Activated CD4-positive, alpha-beta T cell treated with anti-CD3 and anti-CD28 coated beads for 36 hours (primary cell): ENCODE measurements at regions not wholly inside any gene's neighbourhood (a gene's known extent, or its start where the extent isn't known, plus 50 kb on each side); places are given as distances from the start of the nearest gene placed in this dataset.

ENCODE experiments used
- ATAC-seq: fragments of 200-7000 bp; cut with Tn5 transposase; one replicate; pipeline ENCODE4 v1.10.0; 2021; ENCODE audit warnings: mild to moderate bottlenecking, moderate library complexity
- CTCF ChIA-PET: fragments of 350-600 bp; sonication (Branson Sonifier 250); formaldehyde crosslinking; loops from one replicate; lab custom pipeline; 2021; ENCODE audit warnings: antibody characterized with exemption; lab: Charles Lee
- POLR2A ChIA-PET: fragments of 350-600 bp; sonication (Branson Sonifier 250); formaldehyde crosslinking; loops from one replicate; lab custom pipeline; 2021; ENCODE audit warnings: antibody characterized with exemption, inconsistent platforms; lab: Charles Lee
- DNase-seq: peaks from one replicate; pipeline ENCODE4 v3.0.0-alpha.2; 2020
- H3K27ac Mint-ChIP-seq: one replicate; pipeline ENCODE4 v1.8.0; 2021; ENCODE audit warnings: mixed read lengths
- H3K27me3 Mint-ChIP-seq: one replicate; pipeline ENCODE4 v1.8.0; 2021; ENCODE audit warnings: mixed read lengths
- H3K36me3 Mint-ChIP-seq: one replicate; pipeline ENCODE4 v1.8.0; 2021; ENCODE audit warnings: low read depth, mixed read lengths
- H3K4me1 Mint-ChIP-seq: one replicate; pipeline ENCODE4 v1.8.0; 2021; ENCODE audit warnings: mixed read lengths
- H3K4me3 Mint-ChIP-seq: one replicate; pipeline ENCODE4 v1.8.0; 2021; ENCODE audit warnings: mild to moderate bottlenecking, moderate library complexity, mixed read lengths
- H3K9me3 Mint-ChIP-seq: one replicate; pipeline ENCODE4 v1.8.0; 2021; ENCODE audit warnings: low read depth, mixed read lengths
- intact Hi-C, 2 experiments: fragments of 100-400 bp; cut with DNase I in 1 of 2; cut with micrococcal nuclease in 1 of 2; formaldehyde crosslinking; loops; one replicate each; pipeline versions ENCODE4 v1.14.2 to v1.15.1; 2022 to 2024; cut with DNase I, micrococcal nuclease

GRCh38 chr9:80555782-80556325 is 984.1 kb downstream of the TLE4 start:
- H3K4me1 Mint-ChIP-seq: no peaks in the 10 kb centered on the region
- peaks cover 2% of the 10 kb centered on the region for H3K9me3 Mint-ChIP-seq
- no peaks in the 10 kb centered on the region for H3K27me3 Mint-ChIP-seq
- H3K27ac Mint-ChIP-seq: no peak overlapping the region
- intact Hi-C loops: no loop called here
- DNase-seq (no peak), ATAC-seq (no peak)
- no peak overlapping the region for H3K4me3 Mint-ChIP-seq
- POLR2A ChIA-PET: no interaction called here
- H3K36me3 Mint-ChIP-seq: no peaks in the 10 kb centered on the region
- CTCF ChIA-PET: no interaction called here

- intact Hi-C loops: no loop called here
- Mint-ChIP-seq H3K4me1 (no peaks in the 10 kb centered on the region), H3K27ac (no peak overlapping the region), H3K27me3 (no peaks in the 10 kb centered on the region), H3K4me3 (no peak overlapping the region), H3K36me3 (no peaks in the 10 kb centered on the region), H3K9me3 (peaks cover 2% of the 10 kb centered on the region)
- POLR2A ChIA-PET: no interaction called here
- CTCF ChIA-PET: no interaction called here
- ATAC-seq: no peak
- no peak for DNase-seq
Measured at GRCh38 chr9:80554856-80555255, 983.1 kb downstream of the TLE4 start.

DNA sequence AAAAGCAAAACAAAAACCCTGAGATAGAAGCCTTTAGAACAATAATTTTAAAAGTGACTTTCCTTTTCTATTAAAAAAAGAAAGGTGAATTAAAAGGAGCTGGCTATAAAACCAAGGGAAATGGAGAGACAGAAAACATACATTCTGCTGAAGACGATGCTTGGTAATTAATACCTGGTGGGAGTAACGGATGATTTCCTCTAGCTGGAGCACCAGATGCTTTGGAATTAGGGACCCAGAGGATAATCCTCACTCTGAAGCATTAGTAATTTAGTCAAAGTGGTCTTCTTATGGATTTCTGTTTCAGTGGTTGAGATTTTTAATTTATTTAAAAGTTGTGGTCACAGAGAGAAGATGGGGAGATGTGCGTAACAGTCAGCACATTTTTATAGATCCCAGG is 982.5 kb downstream of the TLE4 start:
- no peaks in the 10 kb centered on the region for H3K36me3 Mint-ChIP-seq
- ATAC-seq (no peak), DNase-seq (no peak)
- no peak overlapping the region for H3K4me3 Mint-ChIP-seq
- POLR2A ChIA-PET: no interaction called here
- CTCF ChIA-PET: no interaction called here
- intact Hi-C loops: no loop called here
- no peak overlapping the region for H3K27ac Mint-ChIP-seq
- H3K4me1 Mint-ChIP-seq: no peaks in the 10 kb centered on the region
- no peaks in the 10 kb centered on the region for H3K27me3 Mint-ChIP-seq
- peaks cover 2% of the 10 kb centered on the region for H3K9me3 Mint-ChIP-seq

DNA sequence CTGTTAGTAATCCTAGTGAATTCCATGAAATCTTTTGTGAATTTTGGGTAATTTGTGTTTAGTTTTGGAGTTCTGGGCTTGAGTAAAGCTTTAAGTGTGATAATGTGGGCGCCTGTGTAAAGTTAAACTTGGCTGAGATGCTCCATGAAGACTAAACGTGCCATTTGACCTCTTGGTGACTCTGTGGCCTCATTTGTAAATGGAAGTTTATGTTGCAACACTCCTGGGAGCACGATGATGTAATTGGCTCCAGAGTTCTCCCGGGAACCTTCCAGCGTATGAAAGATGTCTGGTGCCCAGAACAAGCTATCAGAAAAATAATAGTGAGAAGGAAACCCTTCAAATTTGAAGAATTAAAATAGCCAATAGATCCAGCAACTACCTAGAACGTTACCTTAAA is 981.2 kb downstream of the TLE4 start:
- intact Hi-C loops: loop anchor here in 1 of 2 experiments (1.0 kb wide), 1 partner anchor 49 kb away; no protein-coding TSS in a partner anchor
- no peaks in the 10 kb centered on the region for H3K4me1 Mint-ChIP-seq
- peaks cover 2% of the 10 kb centered on the region for H3K9me3 Mint-ChIP-seq
- no peak overlapping the region for H3K4me3 Mint-ChIP-seq
- ChIA-PET CTCF (no interaction called here), POLR2A (no interaction called here)
- no peaks in the 10 kb centered on the region for H3K27me3 Mint-ChIP-seq
- no peaks in the 10 kb centered on the region for H3K36me3 Mint-ChIP-seq
- ATAC-seq (no peak), DNase-seq (no peak)
- H3K27ac Mint-ChIP-seq: no peak overlapping the region

- Mint-ChIP-seq H3K27me3 (no peaks in the 10 kb centered on the region), H3K36me3 (no peaks in the 10 kb centered on the region), H3K4me3 (no peak overlapping the region), H3K9me3 (peaks cover 3% of the 10 kb centered on the region), H3K4me1 (no peaks in the 10 kb centered on the region), H3K27ac (no peak overlapping the region)
- CTCF ChIA-PET: no interaction called here
- no peak for DNase-seq
- intact Hi-C loops: no loop called here
- POLR2A ChIA-PET: no interaction called here
- no peak for ATAC-seq
Measured at GRCh38 chr9:80550181-80550580, 978.4 kb downstream of the TLE4 start.

DNA sequence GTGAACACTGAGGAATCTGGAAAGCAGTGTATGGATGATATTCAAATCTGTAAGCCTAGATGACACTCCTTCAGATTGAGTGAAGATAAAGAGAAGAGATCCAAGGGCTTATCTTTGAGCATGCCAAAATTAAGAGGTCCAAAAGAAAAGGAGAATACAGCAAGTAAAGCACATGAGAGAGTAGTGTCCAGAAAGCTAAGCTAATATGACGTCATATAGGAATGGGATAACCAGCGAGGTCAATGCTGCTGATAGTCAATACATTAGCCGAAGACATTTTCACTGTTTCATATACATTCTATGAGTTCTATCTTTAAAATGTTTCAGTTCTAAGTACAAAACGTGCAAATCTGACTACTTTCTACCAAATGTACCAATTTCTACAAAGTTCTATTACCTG is 975.8 kb downstream of the TLE4 start:
- intact Hi-C loops: no loop called here
- DNase-seq (no peak), ATAC-seq (no peak)
- peaks cover 4% of the 10 kb centered on the region for H3K9me3 Mint-ChIP-seq
- H3K36me3 Mint-ChIP-seq: no peaks in the 10 kb centered on the region
- ChIA-PET POLR2A (no interaction called here), CTCF (no interaction called here)
- no peaks in the 10 kb centered on the region for H3K27me3 Mint-ChIP-seq
- no peak overlapping the region for H3K4me3 Mint-ChIP-seq
- no peaks in the 10 kb centered on the region for H3K4me1 Mint-ChIP-seq
- no peak overlapping the region for H3K27ac Mint-ChIP-seq

GRCh38 chr9:80540387-80540786 is 968.6 kb downstream of the TLE4 start:
- peaks cover 1% of the 10 kb centered on the region for H3K9me3 Mint-ChIP-seq
- DNase-seq (no peak), ATAC-seq (no peak)
- H3K4me1 Mint-ChIP-seq: no peaks in the 10 kb centered on the region
- H3K27ac Mint-ChIP-seq: no peak overlapping the region
- ChIA-PET POLR2A (no interaction called here), CTCF (no interaction called here)
- H3K4me3 Mint-ChIP-seq: no peak overlapping the region
- H3K27me3 Mint-ChIP-seq: no peaks in the 10 kb centered on the region
- H3K36me3 Mint-ChIP-seq: no peaks in the 10 kb centered on the region
- intact Hi-C loops: no loop called here

DNA sequence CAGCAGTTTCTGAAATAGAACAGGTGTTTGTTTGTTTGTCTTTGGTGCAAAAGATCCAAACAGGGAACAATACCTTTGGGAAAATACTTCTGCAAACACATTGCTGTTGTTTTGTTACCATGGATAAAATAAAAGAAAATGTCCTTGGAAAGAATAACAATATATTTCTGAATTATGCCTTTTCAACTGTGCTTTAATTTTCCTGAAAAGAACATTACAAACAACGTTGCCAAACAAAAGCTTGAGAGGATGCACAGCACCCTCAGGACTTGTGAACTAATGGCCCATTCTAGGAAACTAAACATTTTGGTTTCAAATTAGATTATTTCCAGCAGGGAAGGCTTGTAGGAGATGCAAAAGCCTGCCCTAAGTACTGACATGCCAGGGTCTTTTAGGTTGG is 967.2 kb downstream of the TLE4 start:
- ATAC-seq (no peak), DNase-seq (no peak)
- Mint-ChIP-seq H3K27me3 (no peaks in the 10 kb centered on the region), H3K36me3 (no peaks in the 10 kb centered on the region), H3K4me1 (no peaks in the 10 kb centered on the region), H3K4me3 (no peak overlapping the region), H3K9me3 (peaks cover 6% of the 10 kb centered on the region), H3K27ac (no peak overlapping the region)
- intact Hi-C loops: no loop called here
- ChIA-PET POLR2A (no interaction called here), CTCF (no interaction called here)

- Mint-ChIP-seq H3K27me3 (no peaks in the 10 kb centered on the region), H3K36me3 (no peaks in the 10 kb centered on the region), H3K27ac (no peak overlapping the region), H3K4me3 (no peak overlapping the region), H3K9me3 (peaks cover 12% of the 10 kb centered on the region), H3K4me1 (no peaks in the 10 kb centered on the region)
- ATAC-seq: no peak
- ChIA-PET POLR2A (no interaction called here), CTCF (no interaction called here)
- intact Hi-C loops: no loop called here
- DNase-seq: no peak
Measured at GRCh38 chr9:80522465-80522864, 950.7 kb downstream of the TLE4 start.

DNA sequence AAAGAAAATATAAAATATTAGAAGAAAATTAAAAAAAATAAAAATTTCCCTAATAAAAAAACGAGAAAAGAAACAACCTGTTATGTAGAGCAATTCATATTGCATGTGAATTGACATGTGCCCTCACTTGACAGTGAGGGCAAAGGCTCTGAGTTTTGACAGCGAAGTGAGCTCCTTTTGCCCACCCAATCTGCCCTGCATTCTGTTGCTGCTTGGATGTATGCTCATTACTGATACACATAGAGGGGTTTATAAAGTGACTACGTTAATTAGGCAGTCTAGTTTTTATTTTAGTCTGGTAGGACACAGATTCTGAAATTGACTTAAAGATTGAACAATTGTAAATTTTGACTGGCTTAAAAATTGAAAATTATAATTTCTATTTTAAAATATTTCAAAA is 949.4 kb downstream of the TLE4 start:
- Mint-ChIP-seq H3K36me3 (no peaks in the 10 kb centered on the region), H3K4me3 (no peak overlapping the region), H3K9me3 (peaks cover 13% of the 10 kb centered on the region), H3K27ac (no peak overlapping the region), H3K4me1 (no peaks in the 10 kb centered on the region), H3K27me3 (no peaks in the 10 kb centered on the region)
- no peak for ATAC-seq
- intact Hi-C loops: no loop called here
- DNase-seq: no peak
- CTCF ChIA-PET: no interaction called here
- POLR2A ChIA-PET: no interaction called here

- Mint-ChIP-seq H3K36me3 (no peaks in the 10 kb centered on the region), H3K27me3 (no peaks in the 10 kb centered on the region), H3K9me3 (peaks cover 10% of the 10 kb centered on the region), H3K4me3 (no peak overlapping the region), H3K27ac (no peak overlapping the region), H3K4me1 (no peaks in the 10 kb centered on the region)
- intact Hi-C loops: no loop called here
- POLR2A ChIA-PET: no interaction called here
- ATAC-seq: no peak
- DNase-seq: no peak
- CTCF ChIA-PET: no interaction called here
Measured at GRCh38 chr9:80520231-80520630, 948.5 kb downstream of the TLE4 start.

DNA sequence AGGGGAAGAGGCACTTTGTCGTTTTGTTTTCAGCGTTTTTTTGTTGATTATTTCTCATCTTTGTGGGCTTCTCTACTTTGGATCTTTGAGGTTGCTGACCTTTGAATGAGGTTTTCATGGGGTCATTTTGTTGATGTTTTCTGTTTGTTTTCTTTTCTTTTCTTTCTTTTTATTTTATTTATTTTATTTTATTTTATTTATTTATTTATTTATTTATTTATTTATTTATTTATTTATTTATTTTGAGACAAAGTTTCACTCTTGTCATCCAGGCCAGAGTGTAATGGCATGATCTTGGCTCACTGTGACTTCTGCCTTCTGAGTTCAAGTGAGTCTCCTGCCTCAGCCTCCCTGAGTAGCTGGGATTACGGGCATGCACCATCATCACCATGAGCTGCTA is 946.7 kb downstream of the TLE4 start:
- H3K27ac Mint-ChIP-seq: no peak overlapping the region
- H3K9me3 Mint-ChIP-seq: peaks cover 6% of the 10 kb centered on the region
- no peaks in the 10 kb centered on the region for H3K4me1 Mint-ChIP-seq
- POLR2A ChIA-PET: no interaction called here
- H3K4me3 Mint-ChIP-seq: no peak overlapping the region
- CTCF ChIA-PET: no interaction called here
- no peak for ATAC-seq
- no peaks in the 10 kb centered on the region for H3K27me3 Mint-ChIP-seq
- no peak for DNase-seq
- no peaks in the 10 kb centered on the region for H3K36me3 Mint-ChIP-seq
- intact Hi-C loops: no loop called here

GRCh38 chr9:80516679-80517078 is 944.9 kb downstream of the TLE4 start:
- H3K36me3 Mint-ChIP-seq: no peaks in the 10 kb centered on the region
- POLR2A ChIA-PET: no interaction called here
- DNase-seq (no peak), ATAC-seq (no peak)
- peaks cover 6% of the 10 kb centered on the region for H3K9me3 Mint-ChIP-seq
- H3K4me1 Mint-ChIP-seq: no peaks in the 10 kb centered on the region
- H3K27me3 Mint-ChIP-seq: no peaks in the 10 kb centered on the region
- no peak overlapping the region for H3K4me3 Mint-ChIP-seq
- H3K27ac Mint-ChIP-seq: no peak overlapping the region
- intact Hi-C loops: no loop called here
- CTCF ChIA-PET: no interaction called here
